HepG2 (cell line): ENCODE measurements at regions not wholly inside any gene's neighbourhood (a gene's known extent, or its start where the extent isn't known, plus 50 kb on each side); places are given as distances from the start of the nearest gene placed in this dataset.

Experiments
- ATF1 ChIP-seq: IDR thresholded peaks from 2 replicates; pipeline ENCODE4 v1.6.1; 2016; ENCODE audit warnings: mild to moderate bottlenecking, control low read depth
- BRD4 ChIP-seq: sonication (generic); formaldehyde crosslinking; IDR thresholded peaks from 2 replicates; pipeline ENCODE4 v1.4.0; 2020; ENCODE audit warnings: missing genetic modification reagents
- CHD2 ChIP-seq: IDR thresholded peaks from 2 replicates; pipeline ENCODE4 v1.6.1; 2011; ENCODE audit warnings: low read depth, low read length, improper control_type of control experiment
- CTCF ChIP-seq: sonication (generic); formaldehyde crosslinking; IDR thresholded peaks from 2 replicates; pipeline ENCODE4 v1.5.0; 2020; ENCODE audit warnings: mild to moderate bottlenecking, missing genetic modification reagents, moderate library complexity
- DNMT3B ChIP-seq: conservative IDR thresholded peaks from 2 replicates; pipeline ENCODE4 v1.6.1; 2016; ENCODE audit warnings: missing biosample characterization, control low read depth
- HBP1 ChIP-seq: IDR thresholded peaks from 2 replicates; pipeline ENCODE4 v1.6.1; 2016; ENCODE audit warnings: low read depth, control low read depth
- KAT7 ChIP-seq: IDR thresholded peaks from 2 replicates; pipeline ENCODE4 v1.6.1; 2018; ENCODE audit warnings: borderline replicate concordance, missing compliant biosample characterization
- KMT2A ChIP-seq: sonication (generic); formaldehyde crosslinking; IDR thresholded peaks from 2 replicates; pipeline ENCODE4 v1.4.0; 2020; ENCODE audit warnings: missing genetic modification reagents
- RAD51 ChIP-seq: fragments of 450-650 bp; IDR thresholded peaks from 2 replicates; pipeline ENCODE4 v1.6.1; 2016; ENCODE audit warnings: borderline replicate concordance
- SNAPC2 ChIP-seq: sonication (generic); formaldehyde crosslinking; IDR thresholded peaks from 2 replicates; pipeline ENCODE4 v1.8.1; 2022; ENCODE audit warnings: mild to moderate bottlenecking, missing genetic modification reagents
- SRF ChIP-seq: IDR thresholded peaks from 2 replicates; pipeline ENCODE4 v1.6.1; 2011; ENCODE audit warnings: mild to moderate bottlenecking, low read depth, low read length, moderate library complexity
- TEAD2 ChIP-seq: sonication (generic); formaldehyde crosslinking; IDR thresholded peaks from 2 replicates; pipeline ENCODE4 v1.9.0; 2021; ENCODE audit warnings: missing genetic modification reagents
- ZFP36L1 ChIP-seq: sonication (generic); formaldehyde crosslinking; IDR thresholded peaks from 2 replicates; pipeline ENCODE4 v1.8.0; 2022; ENCODE audit warnings: mild to moderate bottlenecking, missing genetic modification reagents, moderate library complexity

GRCh38 chr7:10773430-10773829 lies 200.2 kb upstream of the PHF14 start:
- no peak for TF ChIP-seq KAT7 (CRISPR knock-in tag)
- TF ChIP-seq SRF, result no peak
- TF ChIP-seq CTCF (CRISPR knock-in tag), result no peak
- no peak for TF ChIP-seq HBP1
- TF ChIP-seq ATF1 (CRISPR knock-in tag), result no peak
- TF ChIP-seq CHD2, result no peak
- no peak for TF ChIP-seq KMT2A
- TF ChIP-seq ZFP36L1 (CRISPR knock-in tag), result no peak
- TF ChIP-seq SNAPC2 (CRISPR knock-in tag), result no peak
- TF ChIP-seq DNMT3B (CRISPR knock-in tag), result no peak
- no peak for TF ChIP-seq TEAD2
- TF ChIP-seq BRD4 (CRISPR knock-in tag), result no peak
- no peak for TF ChIP-seq RAD51
